HEK293 (cell line): ENCODE measurements at regions not wholly inside any gene's neighbourhood (a gene's known extent, or its start where the extent isn't known, plus 50 kb on each side); places are given as distances from the start of the nearest gene placed in this dataset.

ENCODE experiments used
- CTCF ChIA-PET: fragments of 350-600 bp; formaldehyde crosslinking; extraction: SDS; loops from one replicate; lab custom pipeline; 2021; ENCODE audit warnings: antibody characterized with exemption; lab: Yijun Ruan, JAX
- POLR2A ChIA-PET: fragments of 300-600 bp; formaldehyde crosslinking; extraction: SDS; loops from one replicate; lab custom pipeline; 2020; ENCODE audit warnings: antibody characterized with exemption, inconsistent platforms; lab: Yijun Ruan, JAX
- H3K27ac ChIP-seq: fragments of 200-500 bp; sonication (Bioruptor generic); 2 replicates; pipeline ENCODE4 v1.5.1; 2014; ENCODE audit warnings: low read depth, low read length, control low read depth, inconsistent platforms; ENCODE audit errors: extremely low read depth
- H3K36me3 ChIP-seq, 2 experiments: fragments of 200-500 bp in 1 of 2; sonication (Bioruptor generic) in 1 of 2; 1 replicate in 1 of 2; 2 replicates in 1 of 2; pipeline ENCODE4 v1.5.1; 2014 to 2017; ENCODE audit warnings: inconsistent platforms in 2 of 2, low read length in 2 of 2; ENCODE audit not compliant: control insufficient read depth in 2 of 2, insufficient read depth in 1 of 2
- H3K4me1 ChIP-seq: fragments of 200-500 bp; sonication (Bioruptor generic); 2 replicates; pipeline ENCODE4 v1.5.1; 2014; ENCODE audit warnings: mild to moderate bottlenecking, low read length, inconsistent platforms; ENCODE audit not compliant: control insufficient read depth, insufficient read depth
- H3K4me3 ChIP-seq: 2 replicates; pipeline ENCODE4 v1.5.1; 2011; ENCODE audit warnings: low read depth, mild to moderate bottlenecking, control low read depth, low read length, moderate library complexity
- H3K9me3 ChIP-seq: fragments of 200-500 bp; sonication (Bioruptor generic); 2 replicates; pipeline ENCODE4 v1.5.1; 2014; ENCODE audit warnings: low read depth, low read length, inconsistent platforms; ENCODE audit not compliant: control insufficient read depth, insufficient read depth
- SP2 ChIP-seq: fragments of 450-650 bp; formaldehyde crosslinking; IDR thresholded peaks from 2 replicates; pipeline ENCODE4 v1.5.1; 2016; ENCODE audit warnings: missing biosample characterization, missing genetic modification characterization
- ZEB2 ChIP-seq: fragments of 450-650 bp; formaldehyde crosslinking; IDR thresholded peaks from 2 replicates; pipeline ENCODE4 v1.5.1; 2016; ENCODE audit warnings: missing biosample characterization, missing genetic modification characterization
- ZFHX2 ChIP-seq: fragments of 450-650 bp; formaldehyde crosslinking; conservative IDR thresholded peaks from 2 replicates; pipeline ENCODE4 v1.5.1; 2016; ENCODE audit warnings: missing biosample characterization, missing genetic modification characterization
- ZNF211 ChIP-seq: fragments of 450-650 bp; formaldehyde crosslinking; IDR thresholded peaks from 2 replicates; pipeline ENCODE4 v1.5.1; 2016; ENCODE audit warnings: low read depth, missing biosample characterization, missing genetic modification characterization
- ZNF214 ChIP-seq: fragments of 450-650 bp; formaldehyde crosslinking; IDR thresholded peaks from 2 replicates; pipeline ENCODE4 v1.5.1; 2017; ENCODE audit warnings: missing biosample characterization, mild to moderate bottlenecking, missing genetic modification characterization, borderline replicate concordance
- ZNF335 ChIP-seq: fragments of 450-650 bp; formaldehyde crosslinking; conservative IDR thresholded peaks from 2 replicates; pipeline ENCODE4 v1.5.1; 2016; ENCODE audit warnings: missing biosample characterization, missing genetic modification characterization
- ZNF423 ChIP-seq: fragments of 450-650 bp; formaldehyde crosslinking; IDR thresholded peaks from 2 replicates; pipeline ENCODE4 v1.5.1; 2016; ENCODE audit warnings: missing biosample characterization, missing genetic modification characterization
- ZNF501 ChIP-seq: fragments of 450-650 bp; formaldehyde crosslinking; IDR thresholded peaks from 2 replicates; pipeline ENCODE4 v1.5.1; 2016; ENCODE audit warnings: missing biosample characterization, missing genetic modification characterization
- ZNF518A ChIP-seq: fragments of 450-650 bp; formaldehyde crosslinking; conservative IDR thresholded peaks from 2 replicates; pipeline ENCODE4 v1.5.1; 2016; ENCODE audit warnings: low read depth, missing biosample characterization, missing genetic modification characterization
- ZNF548 ChIP-seq: fragments of 450-650 bp; formaldehyde crosslinking; IDR thresholded peaks from 2 replicates; pipeline ENCODE4 v1.5.1; 2016; ENCODE audit warnings: missing biosample characterization, missing genetic modification characterization
- ZNF555 ChIP-seq: fragments of 450-650 bp; formaldehyde crosslinking; conservative IDR thresholded peaks from 2 replicates; pipeline ENCODE4 v1.5.1; 2017; ENCODE audit warnings: missing biosample characterization, mild to moderate bottlenecking, missing genetic modification characterization, inconsistent platforms
- ZNF558 ChIP-seq: fragments of 450-650 bp; formaldehyde crosslinking; IDR thresholded peaks from 2 replicates; pipeline ENCODE4 v1.5.1; 2016; ENCODE audit warnings: missing biosample characterization, missing genetic modification characterization
- ZNF623 ChIP-seq: fragments of 450-650 bp; formaldehyde crosslinking; IDR thresholded peaks from 2 replicates; pipeline ENCODE4 v1.5.1; 2016; ENCODE audit warnings: missing biosample characterization, missing genetic modification characterization
- ZNF629 ChIP-seq: fragments of 450-650 bp; formaldehyde crosslinking; IDR thresholded peaks from 2 replicates; pipeline ENCODE4 v1.5.1; 2017; ENCODE audit warnings: missing biosample characterization, missing genetic modification characterization
- ZNF654 ChIP-seq: fragments of 450-650 bp; formaldehyde crosslinking; IDR thresholded peaks from 2 replicates; pipeline ENCODE4 v1.5.1; 2016; ENCODE audit warnings: low read depth, missing biosample characterization, missing genetic modification characterization
- ZNF658 ChIP-seq: fragments of 450-650 bp; formaldehyde crosslinking; IDR thresholded peaks from 2 replicates; pipeline ENCODE4; 2016; ENCODE audit warnings: missing biosample characterization, missing genetic modification characterization
- ZNF664 ChIP-seq: fragments of 450-650 bp; formaldehyde crosslinking; IDR thresholded peaks from 2 replicates; pipeline ENCODE4 v1.5.1; 2016; ENCODE audit warnings: missing biosample characterization, missing genetic modification characterization
- ZSCAN4 ChIP-seq: fragments of 450-650 bp; formaldehyde crosslinking; IDR thresholded peaks from 2 replicates; pipeline ENCODE4 v1.5.1; 2017; ENCODE audit warnings: missing biosample characterization, missing genetic modification characterization
- ZXDB ChIP-seq: fragments of 450-650 bp; formaldehyde crosslinking; IDR thresholded peaks from 2 replicates; pipeline ENCODE4 v1.5.1; 2016; ENCODE audit warnings: missing biosample characterization, missing genetic modification characterization
- TF ChIP-seq, protein P1 (sequence below): fragments of 450-650 bp; formaldehyde crosslinking; IDR thresholded peaks from 2 replicates; pipeline ENCODE4 v1.5.1; 2016; ENCODE audit warnings: missing biosample characterization, missing genetic modification characterization
- TF ChIP-seq, protein P2 (sequence below): fragments of 450-650 bp; IDR thresholded peaks from 2 replicates; pipeline ENCODE4 v1.5.1; 2018; ENCODE audit warnings: missing biosample characterization, missing genetic modification characterization
- TF ChIP-seq, protein P3 (sequence below): fragments of 450-650 bp; formaldehyde crosslinking; IDR thresholded peaks from 2 replicates; pipeline ENCODE4 v1.5.1; 2016; ENCODE audit warnings: missing biosample characterization, missing genetic modification characterization

GRCh38 chr5:125564317-125564975 is 818.0 kb upstream of the ZNF608 start:
- H3K4me3 ChIP-seq = no peak overlapping the region
- peaks cover 14% of the 10 kb centered on the region for H3K4me1 ChIP-seq
- H3K9me3 ChIP-seq = no peaks in the 10 kb centered on the region
- TF ChIP-seq ZNF629 (tag by site-specific recombination) (no peak), ZNF211 (no peak), SP2 (no peak), ZNF214 (tag by site-specific recombination) (no peak), ZFHX2 (tag by site-specific recombination) (no peak), ZNF335 (no peak)
- TF ChIP-seq, protein P1, sequence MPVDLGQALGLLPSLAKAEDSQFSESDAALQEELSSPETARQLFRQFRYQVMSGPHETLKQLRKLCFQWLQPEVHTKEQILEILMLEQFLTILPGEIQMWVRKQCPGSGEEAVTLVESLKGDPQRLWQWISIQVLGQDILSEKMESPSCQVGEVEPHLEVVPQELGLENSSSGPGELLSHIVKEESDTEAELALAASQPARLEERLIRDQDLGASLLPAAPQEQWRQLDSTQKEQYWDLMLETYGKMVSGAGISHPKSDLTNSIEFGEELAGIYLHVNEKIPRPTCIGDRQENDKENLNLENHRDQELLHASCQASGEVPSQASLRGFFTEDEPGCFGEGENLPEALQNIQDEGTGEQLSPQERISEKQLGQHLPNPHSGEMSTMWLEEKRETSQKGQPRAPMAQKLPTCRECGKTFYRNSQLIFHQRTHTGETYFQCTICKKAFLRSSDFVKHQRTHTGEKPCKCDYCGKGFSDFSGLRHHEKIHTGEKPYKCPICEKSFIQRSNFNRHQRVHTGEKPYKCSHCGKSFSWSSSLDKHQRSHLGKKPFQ (tag by site-specific recombination) = no peak
- ChIA-PET POLR2A (no interaction called here), CTCF (no interaction called here)
- H3K27ac ChIP-seq = no peak overlapping the region
- H3K36me3 ChIP-seq = no peaks in the 10 kb centered on the region

DNA sequence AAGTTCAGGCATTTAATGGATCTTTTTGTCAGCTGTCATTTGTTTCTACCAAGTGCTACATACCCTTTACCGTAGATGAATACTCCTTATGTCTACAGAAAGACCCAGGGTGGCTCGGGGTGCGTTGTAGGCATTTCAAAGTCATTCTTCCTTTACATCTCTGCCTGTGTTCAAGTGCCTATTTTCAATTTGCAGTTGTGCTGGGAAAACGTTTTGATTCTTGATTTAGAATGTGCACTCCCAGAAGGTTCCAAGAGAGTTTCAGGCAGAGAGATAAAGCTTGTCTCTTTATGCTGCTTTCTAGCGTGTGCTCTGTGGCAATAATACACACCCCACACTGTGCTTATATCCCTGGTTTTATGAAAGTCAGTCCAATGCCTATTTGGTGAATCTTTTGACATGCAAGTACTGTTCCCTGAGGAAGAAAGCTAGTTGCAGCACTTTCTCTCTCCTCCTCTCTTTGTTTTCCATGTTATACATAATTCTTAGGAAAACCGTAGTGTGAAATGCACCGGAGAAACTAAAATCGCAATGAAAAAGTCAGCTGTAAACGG is 828.1 kb upstream of the ZNF608 start:
- Histone ChIP-seq H3K27ac (no peak overlapping the region), H3K4me3 (no peak overlapping the region), H3K36me3 (no peaks in the 10 kb centered on the region), H3K9me3 (no peaks in the 10 kb centered on the region), H3K4me1 (peaks cover 12% of the 10 kb centered on the region)
- ChIA-PET POLR2A (no interaction called here), CTCF (interaction anchor here (0.9 kb wide), 1 partner anchor 199 kb away, joined by 3 read pairs; no protein-coding TSS in a partner anchor)
- no peak for TF ChIP-seq ZSCAN4 (tag by site-specific recombination)
- no peak for TF ChIP-seq ZNF558 (tag by site-specific recombination)
- no peak for TF ChIP-seq ZXDB
- TF ChIP-seq, protein P2, sequence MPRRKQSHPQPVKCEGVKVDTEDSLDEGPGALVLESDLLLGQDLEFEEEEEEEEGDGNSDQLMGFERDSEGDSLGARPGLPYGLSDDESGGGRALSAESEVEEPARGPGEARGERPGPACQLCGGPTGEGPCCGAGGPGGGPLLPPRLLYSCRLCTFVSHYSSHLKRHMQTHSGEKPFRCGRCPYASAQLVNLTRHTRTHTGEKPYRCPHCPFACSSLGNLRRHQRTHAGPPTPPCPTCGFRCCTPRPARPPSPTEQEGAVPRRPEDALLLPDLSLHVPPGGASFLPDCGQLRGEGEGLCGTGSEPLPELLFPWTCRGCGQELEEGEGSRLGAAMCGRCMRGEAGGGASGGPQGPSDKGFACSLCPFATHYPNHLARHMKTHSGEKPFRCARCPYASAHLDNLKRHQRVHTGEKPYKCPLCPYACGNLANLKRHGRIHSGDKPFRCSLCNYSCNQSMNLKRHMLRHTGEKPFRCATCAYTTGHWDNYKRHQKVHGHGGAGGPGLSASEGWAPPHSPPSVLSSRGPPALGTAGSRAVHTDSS (tag by site-specific recombination) = no peak
- no peak for TF ChIP-seq ZNF654
- no peak for TF ChIP-seq ZNF623 (tag by site-specific recombination)
- no peak for TF ChIP-seq ZNF555
- no peak for TF ChIP-seq ZNF548 (tag by site-specific recombination)
- TF ChIP-seq ZNF423 (tag by site-specific recombination) = no peak
- TF ChIP-seq ZEB2 = no peak
- TF ChIP-seq, protein P3, sequence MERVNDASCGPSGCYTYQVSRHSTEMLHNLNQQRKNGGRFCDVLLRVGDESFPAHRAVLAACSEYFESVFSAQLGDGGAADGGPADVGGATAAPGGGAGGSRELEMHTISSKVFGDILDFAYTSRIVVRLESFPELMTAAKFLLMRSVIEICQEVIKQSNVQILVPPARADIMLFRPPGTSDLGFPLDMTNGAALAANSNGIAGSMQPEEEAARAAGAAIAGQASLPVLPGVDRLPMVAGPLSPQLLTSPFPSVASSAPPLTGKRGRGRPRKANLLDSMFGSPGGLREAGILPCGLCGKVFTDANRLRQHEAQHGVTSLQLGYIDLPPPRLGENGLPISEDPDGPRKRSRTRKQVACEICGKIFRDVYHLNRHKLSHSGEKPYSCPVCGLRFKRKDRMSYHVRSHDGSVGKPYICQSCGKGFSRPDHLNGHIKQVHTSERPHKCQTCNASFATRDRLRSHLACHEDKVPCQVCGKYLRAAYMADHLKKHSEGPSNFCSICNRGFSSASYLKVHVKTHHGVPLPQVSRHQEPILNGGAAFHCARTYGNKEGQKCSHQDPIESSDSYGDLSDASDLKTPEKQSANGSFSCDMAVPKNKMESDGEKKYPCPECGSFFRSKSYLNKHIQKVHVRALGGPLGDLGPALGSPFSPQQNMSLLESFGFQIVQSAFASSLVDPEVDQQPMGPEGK (tag by site-specific recombination) = no peak
- TF ChIP-seq ZNF664 (tag by site-specific recombination) = no peak
- no peak for TF ChIP-seq ZNF518A (tag by site-specific recombination)
- no peak for TF ChIP-seq ZNF501 (tag by site-specific recombination)
- TF ChIP-seq, protein P1 (tag by site-specific recombination) = no peak
- no peak for TF ChIP-seq ZNF658
